HG02938 (cell line): ENCODE measurements at regions not wholly inside any gene's neighbourhood (a gene's known extent, or its start where the extent isn't known, plus 50 kb on each side); places are given as distances from the start of the nearest gene placed in this dataset.

ENCODE experiments used
- ATAC-seq: cut with Tn5 transposase; IDR thresholded peaks from one replicate; pipeline ENCODE4 v1.9.1; 2021; ENCODE audit warnings: mild to moderate bottlenecking, moderate library complexity; ENCODE audit not compliant: unreplicated experiment

- no peak for ATAC-seq
These were observed 319.1 kb downstream of the SLC4A3 start for GRCh38 chr2:219946529-219946928.

DNA sequence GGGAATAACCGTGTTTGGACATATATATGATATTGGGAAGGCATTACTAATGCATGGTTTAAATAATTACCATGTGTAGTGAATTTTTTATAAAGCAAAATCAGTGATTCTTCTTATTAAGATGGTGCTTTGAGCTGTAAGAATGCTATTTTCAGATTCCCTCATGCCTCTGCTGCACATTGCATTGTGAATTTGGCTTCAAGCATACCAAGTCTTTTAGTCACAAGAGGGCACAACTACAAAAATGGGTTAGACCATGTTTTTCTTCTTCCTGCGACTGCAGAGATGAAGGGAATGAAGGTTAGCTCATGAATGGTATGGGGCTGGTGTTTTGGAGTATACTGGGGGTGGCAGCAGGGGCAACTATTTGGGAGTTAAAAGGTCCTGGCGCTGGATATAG is 320.1 kb downstream of the SLC4A3 start:
- no peak for ATAC-seq

GRCh38 chr2:219949053-219949452 is 321.6 kb downstream of the SLC4A3 start:
- no peak for ATAC-seq

- ATAC-seq = no peak
These were observed 323.7 kb downstream of the SLC4A3 start for GRCh38 chr2:219951099-219951498.

DNA sequence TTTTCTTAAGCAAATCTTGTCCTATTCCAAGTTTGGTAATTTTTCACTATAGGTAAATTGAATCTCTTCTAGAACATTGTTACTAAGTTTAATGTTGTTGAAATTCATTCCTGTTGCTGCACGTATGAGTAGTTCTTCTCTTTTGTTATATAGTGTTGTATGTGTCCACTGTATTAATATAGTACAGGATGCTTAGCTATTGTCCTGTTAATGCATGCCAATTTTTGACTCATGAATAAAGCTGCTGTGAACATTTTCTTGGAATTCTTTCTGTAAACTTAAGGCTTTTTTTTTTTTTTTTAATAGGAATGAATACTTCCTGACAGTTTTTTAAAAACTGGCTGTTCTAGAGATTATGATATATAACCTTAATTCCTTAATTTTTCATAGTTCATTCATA is 326.9 kb downstream of the SLC4A3 start:
- no peak for ATAC-seq

DNA sequence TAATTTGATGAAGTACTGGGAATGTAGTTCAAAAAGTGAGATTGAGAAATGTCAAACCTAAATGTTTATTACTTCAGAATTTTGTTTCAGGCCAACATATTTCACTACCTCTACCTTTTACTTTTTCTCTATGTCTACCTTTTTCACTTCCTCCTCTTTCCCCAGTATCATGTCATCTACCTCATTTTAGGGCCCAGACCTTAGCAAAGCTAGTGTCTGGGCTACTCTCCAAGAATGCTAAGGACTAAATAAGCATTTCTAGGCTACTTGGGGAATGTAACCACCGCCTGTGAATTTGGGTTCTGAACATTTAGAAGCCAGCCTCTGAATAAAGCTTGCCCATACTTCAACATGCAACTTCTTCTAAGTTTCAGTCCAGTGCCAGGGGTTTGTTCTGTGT is 330.4 kb downstream of the SLC4A3 start:
- no peak for ATAC-seq

DNA sequence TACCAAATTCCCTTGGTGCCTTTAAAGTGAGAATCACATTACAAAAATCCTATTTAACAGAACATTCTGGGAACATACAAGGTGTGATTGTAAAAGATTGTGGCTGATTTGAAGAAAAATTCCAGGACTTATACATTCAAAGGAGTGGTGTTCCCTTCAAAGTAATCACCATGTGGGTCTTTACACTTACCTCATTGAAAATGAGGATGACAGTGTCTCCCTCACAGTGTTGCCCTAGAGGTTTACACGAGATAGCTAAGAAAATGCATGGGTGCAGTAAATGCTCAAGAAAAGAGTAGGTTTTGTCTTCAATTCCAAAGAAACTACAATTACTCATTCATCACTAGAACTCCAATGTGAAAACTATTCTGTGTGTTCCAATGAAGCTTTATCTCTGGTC is 331.5 kb downstream of the SLC4A3 start:
- ATAC-seq = no peak

DNA sequence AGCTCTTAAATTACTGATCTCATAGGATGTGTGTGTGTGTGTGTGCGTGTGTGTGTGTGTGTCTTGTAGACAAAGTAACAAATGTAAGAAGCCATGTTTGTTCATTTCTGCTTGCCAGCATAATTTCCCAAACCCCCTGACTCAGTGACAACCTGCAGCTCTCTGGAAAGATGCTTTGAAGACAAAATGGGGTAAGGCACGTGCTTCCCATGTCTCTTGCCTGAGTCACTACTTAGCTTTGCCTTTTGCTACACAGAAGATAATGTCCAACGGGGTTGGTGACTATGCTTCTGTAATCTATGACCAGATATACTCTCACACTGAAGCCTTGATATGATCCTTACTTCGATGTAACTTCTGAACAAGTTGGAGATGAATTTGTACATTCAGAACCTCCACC is 332.0 kb downstream of the SLC4A3 start:
- ATAC-seq = no peak

DNA sequence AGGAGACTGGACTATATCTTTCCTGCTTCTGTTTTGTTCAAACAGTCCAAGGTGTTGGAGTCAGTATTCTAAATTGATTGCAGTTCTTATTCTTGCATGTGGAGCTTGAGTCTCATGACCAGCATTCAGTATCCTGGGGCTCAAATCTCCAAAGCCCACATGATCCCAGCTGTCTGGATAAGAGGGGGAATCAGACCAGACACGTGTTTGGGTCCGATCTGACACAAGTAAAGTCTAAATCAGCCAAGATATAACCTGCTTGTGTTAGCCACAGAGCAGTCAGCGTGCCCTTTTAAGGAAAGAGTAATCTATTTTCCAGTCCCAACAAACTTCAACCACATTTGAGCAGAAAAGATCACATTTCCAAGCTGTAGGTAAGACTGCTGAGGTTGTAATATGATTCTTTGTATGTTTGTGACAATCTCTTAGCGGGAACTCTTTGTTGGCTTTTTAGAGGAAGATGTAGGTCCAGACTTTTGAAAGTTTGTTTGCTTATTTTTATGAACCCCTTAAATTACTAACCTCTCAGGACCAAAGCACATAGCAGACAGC is 334.6 kb downstream of the SLC4A3 start:
- no peak for ATAC-seq

- ATAC-seq = no peak
These were observed 335.4 kb downstream of the SLC4A3 start for GRCh38 chr2:219962801-219963200.

GRCh38 chr2:219965287-219966194 is 338.1 kb downstream of the SLC4A3 start:
- ATAC-seq = no peak

DNA sequence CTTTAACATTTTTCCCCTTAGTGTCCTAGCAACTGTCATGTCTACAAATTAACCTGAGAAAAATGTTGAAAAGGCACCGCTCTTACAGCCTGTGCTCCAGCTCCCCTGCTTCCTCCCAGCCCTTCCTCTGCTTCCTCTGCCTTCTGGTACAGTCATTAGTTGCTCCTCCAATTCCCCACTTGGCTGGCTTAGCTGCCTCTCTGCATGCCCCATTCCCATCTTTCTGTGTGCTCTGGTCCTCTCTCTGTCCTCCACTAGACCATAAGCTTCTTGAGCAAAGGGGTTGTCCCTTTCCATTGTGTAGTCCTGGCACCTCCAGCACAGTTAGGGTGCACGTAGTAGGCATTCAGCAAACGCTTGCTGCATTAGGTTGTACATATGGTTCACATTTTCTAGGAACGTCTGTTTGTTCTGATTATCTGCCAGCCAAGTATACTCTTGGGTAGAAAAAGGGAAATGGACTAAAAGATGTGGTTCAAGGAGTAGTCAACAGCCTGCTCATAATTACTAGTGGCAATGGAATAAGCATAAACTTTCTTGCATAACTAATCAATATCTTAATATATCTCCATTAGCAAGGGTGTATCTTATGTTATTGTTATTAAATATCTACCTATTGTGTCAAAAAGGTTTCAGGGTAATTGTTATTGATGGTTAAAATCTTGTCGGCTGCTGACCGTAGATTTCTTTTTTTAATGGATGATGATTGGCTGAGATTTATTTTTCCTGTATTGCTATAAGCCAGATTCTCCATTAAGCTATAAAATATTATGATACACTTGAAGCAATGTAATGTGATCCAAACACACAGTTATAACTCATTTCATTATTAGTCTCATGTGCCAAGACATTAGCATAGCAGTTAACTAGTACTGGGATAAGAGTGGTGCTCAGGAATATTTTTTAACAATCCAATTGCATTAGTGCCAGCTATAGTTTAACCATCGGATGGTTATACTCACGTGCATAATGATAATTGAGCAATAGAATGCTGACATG is 340.1 kb downstream of the SLC4A3 start:
- ATAC-seq = no peak

- no peak for ATAC-seq
These were observed 341.4 kb downstream of the SLC4A3 start for GRCh38 chr2:219968685-219969345.

- no peak for ATAC-seq
These were observed 342.1 kb downstream of the SLC4A3 start for GRCh38 chr2:219969508-219969907.

DNA sequence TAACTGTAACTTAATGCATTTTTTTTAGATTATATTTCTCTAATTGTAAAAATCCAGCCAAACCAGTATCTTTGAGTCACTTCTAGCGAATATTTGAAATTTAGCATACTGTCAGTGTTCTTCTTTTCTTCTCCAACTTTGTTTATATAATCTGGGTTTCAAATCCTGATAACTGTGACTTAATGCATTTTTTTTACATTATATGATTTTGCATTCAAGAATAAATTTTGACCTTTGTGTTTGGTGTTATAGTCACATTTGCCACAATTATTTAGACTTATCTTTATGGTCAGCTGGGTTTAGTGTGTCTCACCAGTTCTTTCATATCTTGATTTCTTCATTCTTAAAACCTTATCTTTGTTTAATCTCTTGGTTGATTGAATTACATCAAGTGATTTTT is 345.7 kb downstream of the SLC4A3 start:
- ATAC-seq = no peak

- ATAC-seq = no peak
These were observed 349.4 kb downstream of the SLC4A3 start for GRCh38 chr2:219976871-219977270.

DNA sequence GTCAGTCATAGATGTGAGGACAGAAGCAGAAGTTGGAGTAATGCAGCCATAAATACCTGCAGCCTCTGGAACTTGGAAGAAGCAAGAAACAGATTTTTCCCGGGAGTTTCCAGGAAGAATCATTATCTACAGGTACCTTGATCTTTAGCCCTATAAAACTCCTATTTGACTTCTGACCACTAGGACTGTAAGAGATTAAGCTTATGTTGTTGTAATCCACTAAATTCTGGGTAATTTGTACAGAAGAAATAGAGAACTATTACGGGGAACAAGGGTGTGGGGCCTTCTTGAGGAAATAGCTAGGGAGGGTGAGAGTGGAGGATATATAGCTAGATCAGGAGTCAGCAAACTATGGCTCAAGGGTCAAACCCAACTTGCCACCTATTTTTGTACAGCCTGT is 353.2 kb downstream of the SLC4A3 start:
- no peak for ATAC-seq

DNA sequence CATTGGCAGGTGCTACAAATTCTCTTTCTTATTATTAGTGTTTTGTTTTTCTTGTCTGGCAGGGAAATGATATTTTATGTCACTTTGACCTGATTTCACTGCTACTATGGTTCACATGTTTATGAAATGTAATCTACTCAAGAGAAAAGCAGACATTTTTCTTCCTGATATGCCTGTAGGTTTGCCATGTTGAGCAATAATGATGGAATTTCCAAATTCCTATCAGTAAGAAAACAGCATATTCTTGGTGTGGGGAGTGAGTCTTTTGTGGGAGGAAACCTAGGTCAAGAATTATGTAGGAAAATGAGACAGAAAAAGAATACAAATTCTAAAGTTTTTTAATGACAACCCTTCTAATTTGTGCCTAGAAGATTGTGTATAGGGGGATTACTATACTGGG is 356.4 kb downstream of the SLC4A3 start:
- ATAC-seq = no peak

- no peak for ATAC-seq
These were observed 357.6 kb downstream of the SLC4A3 start for GRCh38 chr2:219985017-219985416.

DNA sequence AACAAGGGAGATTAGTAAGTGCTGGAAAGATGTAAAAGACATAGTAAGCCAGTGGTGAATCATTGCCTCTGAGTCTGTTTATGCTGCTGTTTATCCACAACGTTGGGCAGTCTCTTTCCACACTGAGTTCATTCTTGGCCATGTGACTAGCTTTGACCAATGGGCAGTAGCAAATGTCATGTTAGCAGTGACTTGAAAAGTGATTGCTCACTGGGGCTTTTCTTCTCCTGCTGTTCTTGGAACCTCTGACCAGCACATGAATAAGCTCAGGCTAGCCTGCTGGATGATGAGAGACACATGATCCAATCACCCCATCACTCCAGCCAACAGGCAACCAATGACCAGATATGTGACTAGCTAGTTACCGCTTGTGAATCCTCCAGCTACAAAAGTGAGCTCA is 360.4 kb downstream of the SLC4A3 start:
- ATAC-seq = no peak

DNA sequence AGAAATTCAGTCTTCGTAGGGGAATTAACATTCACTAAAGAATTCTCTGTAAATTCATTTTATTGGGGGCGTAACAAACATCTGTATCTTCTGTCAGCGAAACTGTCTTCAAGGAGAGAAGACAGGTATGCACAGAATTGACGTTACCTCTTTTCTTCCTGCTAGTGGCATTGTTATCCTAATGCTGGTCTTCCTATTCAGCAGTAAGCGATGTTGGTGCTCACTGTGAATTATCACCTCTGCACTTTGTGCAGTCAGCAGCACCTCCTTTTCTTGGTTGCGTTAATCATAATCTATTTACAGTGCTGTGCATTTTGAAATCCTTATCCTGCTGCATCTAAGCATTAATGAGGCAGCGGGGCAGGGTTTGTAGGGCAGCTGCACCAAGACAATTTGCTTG is 362.3 kb downstream of the SLC4A3 start:
- ATAC-seq = no peak
